HG02678 (cell line): ENCODE measurements at regions not wholly inside any gene's neighbourhood (a gene's known extent, or its start where the extent isn't known, plus 50 kb on each side); places are given as distances from the start of the nearest gene placed in this dataset.

ENCODE experiments used
- ATAC-seq: cut with Tn5 transposase; IDR thresholded peaks from one replicate; pipeline ENCODE4 v1.9.1; 2021; ENCODE audit warnings: mild to moderate bottlenecking, moderate library complexity; ENCODE audit not compliant: unreplicated experiment

GRCh38 chr5:74082512-74083055 is 456.6 kb downstream of the ARHGEF28 start:
- ATAC-seq: no peak

- ATAC-seq: no peak
Measured at GRCh38 chr5:74081126-74081525, 455.1 kb downstream of the ARHGEF28 start.

- no peak for ATAC-seq
Measured at GRCh38 chr5:74079971-74080556, 454.1 kb downstream of the ARHGEF28 start.

- ATAC-seq: no peak
Measured at GRCh38 chr5:74075501-74076484, 449.8 kb downstream of the ARHGEF28 start.

GRCh38 chr5:74074111-74074510 is 448.1 kb downstream of the ARHGEF28 start:
- ATAC-seq: no peak

GRCh38 chr5:74073257-74073656 is 447.3 kb downstream of the ARHGEF28 start:
- no peak for ATAC-seq

GRCh38 chr5:74072646-74073045 is 446.6 kb downstream of the ARHGEF28 start:
- no peak for ATAC-seq

GRCh38 chr5:74070766-74071165 is 444.8 kb downstream of the ARHGEF28 start:
- ATAC-seq: no peak

- no peak for ATAC-seq
Measured at GRCh38 chr5:74069741-74070140, 443.7 kb downstream of the ARHGEF28 start.

- no peak for ATAC-seq
Measured at GRCh38 chr5:74067748-74068541, 441.9 kb downstream of the ARHGEF28 start.

- ATAC-seq: no peak
Measured at GRCh38 chr5:74064911-74065310, 438.9 kb downstream of the ARHGEF28 start.

- ATAC-seq: no peak
Measured at GRCh38 chr5:74064225-74064624, 438.2 kb downstream of the ARHGEF28 start.

GRCh38 chr5:74063821-74064220 is 437.8 kb downstream of the ARHGEF28 start:
- ATAC-seq: no peak

- ATAC-seq: no peak
Measured at GRCh38 chr5:74063346-74063745, 437.4 kb downstream of the ARHGEF28 start.

GRCh38 chr5:74061292-74061691 is 435.3 kb downstream of the ARHGEF28 start:
- no peak for ATAC-seq

- ATAC-seq: no peak
Measured at GRCh38 chr5:74059706-74060105, 433.7 kb downstream of the ARHGEF28 start.

- no peak for ATAC-seq
Measured at GRCh38 chr5:74056789-74057164, 430.8 kb downstream of the ARHGEF28 start.

- ATAC-seq: no peak
Measured at GRCh38 chr5:74056107-74056788, 430.3 kb downstream of the ARHGEF28 start.

GRCh38 chr5:74055486-74056106 is 429.6 kb downstream of the ARHGEF28 start:
- ATAC-seq: no peak
